ENCODE measurements at regions not wholly inside any gene's neighbourhood (a gene's known extent, or its start where the extent isn't known, plus 50 kb on each side); places are given as distances from the start of the nearest gene placed in this dataset.
"Not testable (repeated sequence)": the region's sequence is repeated elsewhere in the genome, so short reads cannot be mapped to it uniquely, and the experiment has no call there.

DNA sequence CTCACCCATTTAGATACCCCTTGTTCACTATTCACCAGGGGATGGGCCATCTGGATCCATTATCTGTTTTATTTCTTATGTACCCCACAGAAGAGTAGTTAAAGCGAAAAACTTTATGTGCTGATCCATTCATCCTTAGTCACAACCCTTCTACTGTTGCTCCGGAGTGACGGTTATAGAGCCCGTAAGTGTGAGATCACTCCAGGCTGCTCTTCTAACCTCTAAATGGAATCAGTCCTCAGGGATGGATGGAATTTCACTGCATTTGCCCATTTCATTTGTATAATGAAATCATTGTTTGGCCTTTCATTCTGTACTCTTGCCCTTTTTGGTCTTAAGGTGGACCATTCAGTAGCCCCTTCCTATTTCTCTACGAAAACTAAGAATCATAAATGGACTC lies 409.3 kb upstream of the RUNX1 start:
- in situ Hi-C loops (cut with HindIII; ENCODE audit: low sequenced_read_pairs) = no loop called here

DNA sequence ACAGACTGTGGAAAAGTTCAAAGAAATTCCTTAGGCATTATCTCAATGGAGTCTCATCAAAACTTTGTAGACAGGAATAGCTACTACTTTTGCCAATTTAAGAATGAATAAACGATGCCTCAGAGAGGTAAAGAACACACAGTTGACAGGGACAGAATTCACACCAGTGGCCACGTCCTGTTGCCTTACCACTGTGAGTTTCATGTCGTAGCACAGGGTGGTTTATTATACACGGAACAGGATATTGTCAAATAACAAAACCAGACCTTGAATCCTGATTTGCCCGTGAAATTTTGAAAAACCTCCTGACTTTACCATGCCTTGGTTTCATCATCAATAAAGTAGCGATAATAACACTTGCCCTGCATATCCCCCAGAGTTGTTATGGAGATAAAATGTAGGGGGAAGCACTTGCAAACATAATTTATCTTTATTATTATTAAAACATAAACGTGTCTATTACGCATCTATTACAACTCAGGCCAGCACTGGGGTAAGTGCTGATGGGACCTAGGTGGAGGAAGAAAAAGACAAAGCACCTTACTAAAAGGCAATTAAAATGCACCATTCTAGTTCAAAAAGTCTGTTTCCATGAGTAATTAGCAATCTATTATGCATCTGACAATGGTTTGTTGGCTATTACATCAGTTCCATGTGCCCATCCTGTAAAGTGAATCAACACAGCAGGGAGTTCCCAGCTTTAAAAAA lies 408.1 kb upstream of the RUNX1 start:
- in situ Hi-C loops (cut with HindIII; ENCODE audit: low sequenced_read_pairs) = no loop called here

DNA sequence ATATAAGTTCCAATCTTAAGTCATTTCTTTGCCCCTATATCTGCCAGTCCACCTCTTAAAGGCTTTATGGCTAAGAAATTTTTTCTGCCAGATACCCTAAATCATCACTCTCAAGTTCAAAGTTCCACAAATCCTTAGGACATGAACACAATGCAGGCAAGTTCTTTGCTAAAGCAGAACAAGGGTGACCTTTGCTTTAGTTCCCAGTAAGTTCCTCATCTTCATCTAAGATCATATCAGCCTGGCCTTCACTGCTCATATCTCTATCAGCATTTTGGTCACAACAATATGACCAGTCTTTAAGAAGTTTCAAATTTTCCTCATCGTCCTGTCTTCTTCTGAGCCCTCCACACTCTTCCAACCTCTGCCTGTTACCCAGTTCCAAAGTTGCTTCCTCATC lies 402.2 kb upstream of the RUNX1 start:
- in situ Hi-C loops (cut with HindIII; ENCODE audit: low sequenced_read_pairs) = no loop called here

DNA sequence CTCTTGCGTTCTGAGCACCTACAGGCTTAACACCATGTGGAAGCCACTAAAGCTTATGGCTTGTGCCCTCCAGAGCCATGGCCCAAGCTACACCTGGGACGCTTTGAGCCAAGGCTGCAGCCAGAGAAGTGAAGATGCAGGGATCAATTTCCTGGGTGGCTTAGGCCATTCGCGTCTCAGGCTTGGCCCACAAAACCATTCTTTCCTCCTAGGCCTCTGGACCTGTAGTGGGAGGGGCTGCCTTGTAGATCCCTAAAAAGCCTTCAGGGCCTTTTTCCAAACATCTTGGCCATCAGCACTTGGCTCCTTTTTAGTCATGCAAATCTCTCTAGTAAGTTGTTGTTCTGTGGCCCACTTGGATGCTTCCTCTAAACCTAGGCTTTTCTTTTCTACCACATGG lies 401.7 kb upstream of the RUNX1 start:
- in situ Hi-C loops (cut with HindIII; ENCODE audit: low sequenced_read_pairs) = no loop called here

DNA sequence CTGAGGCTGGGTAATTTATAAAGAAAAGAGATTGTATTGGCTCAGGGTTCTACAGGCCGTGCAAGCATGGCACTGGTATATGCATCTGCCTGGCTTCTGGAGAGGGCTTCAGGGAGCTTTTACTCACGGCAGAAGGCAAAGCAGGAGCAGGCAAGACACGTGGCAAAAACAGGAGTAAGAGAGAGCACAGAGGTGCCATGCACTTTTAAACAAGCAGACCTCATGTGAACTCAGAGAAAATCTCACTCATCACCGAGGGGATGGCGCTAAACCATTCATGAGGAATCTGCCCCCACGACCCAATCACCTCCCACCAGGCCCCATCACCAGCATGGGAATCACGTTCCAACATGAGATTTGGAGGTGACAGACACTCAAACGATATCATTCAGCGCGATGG lies 400.7 kb upstream of the RUNX1 start:
- in situ Hi-C loops (cut with HindIII; ENCODE audit: low sequenced_read_pairs) = no loop called here

DNA sequence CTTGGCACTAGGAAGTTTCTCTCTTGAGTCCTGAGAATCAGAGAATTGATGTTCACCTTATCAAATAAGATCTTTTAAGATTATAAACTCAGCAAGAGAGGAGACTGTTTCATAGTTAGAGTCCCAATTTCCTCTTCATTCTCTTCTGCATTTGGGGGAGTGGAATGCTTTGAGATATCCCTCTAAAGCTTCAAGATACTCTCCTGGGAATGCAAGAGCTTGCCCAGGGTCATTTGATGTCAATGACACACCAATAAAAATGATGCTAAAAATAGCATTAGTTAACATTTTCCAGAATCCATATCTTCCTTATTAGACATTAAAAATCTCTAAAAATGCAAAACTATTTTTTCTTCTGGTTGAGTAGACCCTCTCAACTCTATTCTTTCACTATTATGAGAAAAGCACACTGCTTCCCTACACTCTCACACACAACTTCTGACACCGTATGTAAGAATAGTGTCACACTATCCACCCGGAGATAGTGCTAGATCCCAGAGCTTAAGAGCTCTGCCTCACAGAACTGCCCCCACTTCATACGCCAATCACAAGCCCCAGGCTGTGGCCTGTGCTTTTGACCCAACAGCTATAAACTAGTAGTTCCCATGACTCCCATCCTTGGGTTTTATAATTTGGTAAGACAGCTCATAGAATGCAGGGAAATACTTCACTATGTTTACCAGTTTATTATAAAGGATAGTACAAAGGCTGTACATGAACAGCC lies 399.9 kb upstream of the RUNX1 start:
- in situ Hi-C loops (cut with HindIII; ENCODE audit: low sequenced_read_pairs) = no loop called here

DNA sequence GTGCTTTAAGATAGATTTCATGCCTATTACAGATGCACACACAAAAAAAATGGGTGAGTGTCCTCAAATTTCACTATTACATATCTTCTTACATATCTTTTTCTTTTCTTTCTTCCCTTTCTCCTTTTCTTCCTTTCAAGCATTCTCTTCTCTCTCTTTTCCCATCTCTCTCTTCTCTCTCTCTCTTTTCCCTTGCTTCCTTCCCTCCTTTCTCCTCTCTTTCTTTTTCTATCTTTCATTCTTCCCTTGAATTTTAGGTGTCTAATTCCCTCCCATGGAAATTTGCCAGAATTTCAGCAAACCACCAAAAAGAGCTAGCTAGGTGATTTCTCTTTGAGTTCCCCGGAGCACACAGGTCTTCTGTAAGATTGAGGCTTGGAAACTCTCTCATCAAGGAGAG lies 395.3 kb upstream of the RUNX1 start:
- in situ Hi-C loops (cut with HindIII; ENCODE audit: low sequenced_read_pairs) = no loop called here

DNA sequence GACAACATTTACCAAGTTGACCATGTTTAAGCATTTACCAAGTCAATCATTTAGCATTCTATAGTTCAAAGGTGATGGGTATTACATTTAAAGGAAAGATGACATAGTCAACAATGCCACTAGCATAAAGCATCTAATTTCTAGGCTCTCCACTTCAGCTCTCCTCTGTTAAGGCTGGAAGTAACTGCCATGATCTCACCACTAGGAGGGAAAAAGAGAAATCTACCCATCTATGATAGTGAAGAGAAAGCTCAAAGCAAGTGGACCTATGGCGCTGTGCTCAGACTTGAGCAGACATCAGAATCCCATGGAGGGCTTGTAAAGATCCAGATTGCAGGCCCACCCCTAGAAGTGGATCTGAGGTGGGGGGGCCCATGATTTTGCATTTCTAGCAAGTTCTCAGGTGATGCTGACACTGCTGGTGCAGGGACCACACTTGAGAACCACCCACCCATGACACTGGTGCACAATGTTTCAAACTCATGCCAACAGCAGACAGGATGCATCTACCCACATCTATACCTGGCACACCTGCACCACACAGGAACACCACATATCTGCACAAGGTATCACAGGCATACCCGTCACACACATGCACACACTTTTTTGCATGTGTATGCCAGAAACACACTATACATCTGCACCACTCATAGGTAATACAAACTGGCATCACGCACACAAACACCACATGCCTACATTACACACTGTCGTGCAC lies 392.9 kb upstream of the RUNX1 start:
- in situ Hi-C loops (cut with HindIII; ENCODE audit: low sequenced_read_pairs) = no loop called here

DNA sequence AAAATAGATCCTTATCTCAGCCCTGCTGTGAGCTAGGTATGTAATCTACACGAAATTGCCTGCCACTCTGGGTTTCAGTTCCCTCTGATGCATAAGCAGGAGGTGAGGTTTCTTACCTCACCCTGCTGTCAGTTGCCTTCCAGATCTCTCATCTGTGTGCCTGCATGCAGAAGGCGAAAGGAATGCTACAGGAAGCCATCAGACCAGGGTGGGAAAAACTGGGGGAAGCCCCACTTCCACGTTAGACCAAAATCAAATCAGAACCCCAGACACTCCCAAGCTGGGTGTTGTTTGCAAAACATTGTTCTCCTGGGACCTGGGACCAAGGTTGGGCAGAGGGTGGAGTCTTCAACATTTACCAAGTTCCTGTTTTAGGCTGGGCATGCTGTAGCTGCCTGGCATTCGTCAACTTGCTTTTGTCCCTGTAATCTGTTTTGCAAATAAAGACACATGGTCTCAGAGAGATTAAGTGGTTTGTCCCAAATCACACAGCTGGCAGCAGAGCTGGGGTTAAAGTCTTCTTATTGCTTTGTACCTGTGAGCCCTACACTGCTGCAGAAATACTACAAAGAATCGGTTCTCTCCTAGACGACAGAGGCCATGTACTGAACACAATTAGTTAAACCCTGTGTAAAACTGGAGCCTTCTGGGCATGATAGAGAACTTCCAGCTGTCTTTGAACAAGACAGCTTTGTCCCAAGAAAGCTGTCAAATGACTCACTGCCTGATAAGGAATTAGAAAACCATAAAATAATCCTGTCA lies 389.7 kb upstream of the RUNX1 start:
- in situ Hi-C loops (cut with HindIII; ENCODE audit: low sequenced_read_pairs) = no loop called here

DNA sequence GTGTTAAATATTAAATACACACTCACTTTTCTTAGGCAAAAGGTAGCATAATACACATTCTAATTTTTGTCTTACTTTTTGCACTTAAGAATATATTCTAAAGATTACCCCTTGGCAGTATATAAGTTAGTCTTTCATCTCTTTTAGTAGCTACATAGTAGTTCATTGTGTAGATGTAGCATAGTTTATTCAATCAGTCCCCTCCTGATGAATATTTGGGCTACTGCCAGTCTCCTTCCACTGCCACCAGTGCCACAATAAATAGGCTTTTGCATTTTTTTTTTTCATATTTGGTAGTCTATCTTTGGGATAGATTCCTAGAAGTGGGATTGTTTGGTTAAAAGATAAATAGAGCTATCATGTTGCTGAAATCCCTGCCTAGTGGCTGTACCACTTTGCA lies 388.8 kb upstream of the RUNX1 start:
- in situ Hi-C loops (cut with HindIII; ENCODE audit: low sequenced_read_pairs) = no loop called here

DNA sequence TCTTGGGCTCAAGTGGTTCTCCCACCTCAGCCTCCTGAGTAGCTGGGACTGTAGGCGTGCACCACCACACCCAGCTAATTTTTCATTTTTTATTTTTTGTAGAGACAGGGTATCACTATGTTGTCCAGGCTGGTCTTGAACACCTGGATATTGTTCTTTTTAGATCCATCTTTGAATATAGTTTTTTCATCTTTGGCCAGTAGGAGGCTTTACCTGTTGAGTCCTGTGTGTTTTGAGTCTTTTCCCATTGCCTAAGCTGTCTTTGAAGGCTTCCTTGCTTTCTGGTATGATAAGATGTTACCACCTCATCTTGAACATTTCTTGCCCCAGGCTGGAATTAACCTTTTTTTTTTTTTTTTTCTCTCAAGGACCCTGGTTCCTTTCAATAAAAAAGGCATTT lies 387.8 kb upstream of the RUNX1 start:
- in situ Hi-C loops (cut with HindIII; ENCODE audit: low sequenced_read_pairs) = no loop called here

DNA sequence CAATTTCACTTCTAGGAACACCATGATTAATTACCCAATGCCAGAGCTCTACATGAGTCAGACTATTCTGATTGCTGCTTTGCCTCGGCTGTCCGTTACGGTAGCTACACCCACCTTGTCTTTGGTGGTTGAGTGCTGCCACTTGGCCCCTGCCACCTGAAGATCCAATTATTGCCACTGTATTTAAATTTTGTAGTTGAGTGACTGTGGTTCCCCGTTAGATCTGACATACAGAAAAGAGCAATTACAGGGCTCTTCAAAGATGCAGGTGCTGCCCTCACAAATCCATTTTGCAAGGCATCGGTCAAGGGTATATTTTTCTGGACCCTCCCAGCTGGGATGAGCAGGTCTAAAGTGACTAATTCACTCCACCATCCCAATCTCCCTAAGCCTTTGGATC lies 383.5 kb upstream of the RUNX1 start:
- in situ Hi-C loops (cut with HindIII; ENCODE audit: low sequenced_read_pairs) = not testable (repeated sequence)

DNA sequence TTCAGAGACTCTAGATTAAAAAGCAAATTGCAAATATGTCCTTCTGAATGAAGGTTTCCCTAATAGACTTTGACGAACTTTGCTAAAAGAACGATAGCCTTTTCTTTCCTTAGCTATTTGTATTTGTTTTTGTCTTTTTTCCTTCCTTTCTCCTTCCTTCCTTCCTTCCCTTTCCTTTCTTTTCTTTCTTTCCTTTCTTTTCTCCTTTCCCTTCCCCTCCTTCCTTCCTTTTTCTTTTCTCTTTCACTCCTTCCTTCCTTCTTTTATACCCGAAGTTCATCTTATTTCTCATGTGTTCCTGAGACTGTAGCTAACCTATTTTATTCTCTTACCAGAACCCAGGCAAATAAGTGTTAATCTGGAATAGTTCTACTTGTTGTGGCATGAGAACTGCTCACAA lies 381.2 kb upstream of the RUNX1 start:
- in situ Hi-C loops (cut with HindIII; ENCODE audit: low sequenced_read_pairs) = no loop called here

DNA sequence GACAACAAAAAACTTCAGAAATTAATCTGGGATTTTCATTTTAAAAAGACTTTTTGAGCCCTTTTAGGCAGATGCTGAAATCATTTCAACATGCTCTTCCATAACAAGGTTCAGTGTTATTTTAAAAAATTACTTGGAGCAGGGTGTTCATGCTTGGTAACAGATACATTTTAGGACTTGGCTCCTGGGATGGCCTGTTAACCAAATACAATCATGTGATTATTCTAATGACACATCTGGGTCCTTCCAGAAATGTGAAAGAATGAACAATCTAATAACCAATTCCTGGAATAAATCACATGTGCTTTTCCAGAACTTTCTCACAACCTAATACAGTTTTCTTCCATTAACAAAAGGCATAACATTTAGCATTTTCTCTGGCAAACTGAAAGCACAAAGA lies 379.8 kb upstream of the RUNX1 start:
- in situ Hi-C loops (cut with HindIII; ENCODE audit: low sequenced_read_pairs) = no loop called here

DNA sequence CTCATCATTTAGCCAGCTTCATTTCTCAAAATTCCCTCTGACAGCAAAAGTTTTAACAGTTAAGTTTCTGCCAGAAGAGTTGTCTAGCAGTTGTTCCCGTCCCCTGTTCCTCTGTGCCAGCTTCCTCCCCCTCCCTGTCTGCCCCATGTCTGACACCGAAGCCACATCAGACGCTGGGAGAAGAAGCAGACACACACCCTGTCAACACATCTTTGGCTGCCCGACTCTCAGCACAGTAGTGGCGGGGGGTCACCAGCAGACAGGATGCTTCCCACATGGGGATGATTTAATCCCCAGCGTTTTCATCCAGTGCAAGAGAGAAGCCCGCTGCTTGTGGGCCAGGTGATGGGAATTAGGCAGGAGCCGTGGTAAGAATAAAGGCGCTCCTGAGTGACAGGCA lies 379.4 kb upstream of the RUNX1 start:
- in situ Hi-C loops (cut with HindIII; ENCODE audit: low sequenced_read_pairs) = no loop called here

DNA sequence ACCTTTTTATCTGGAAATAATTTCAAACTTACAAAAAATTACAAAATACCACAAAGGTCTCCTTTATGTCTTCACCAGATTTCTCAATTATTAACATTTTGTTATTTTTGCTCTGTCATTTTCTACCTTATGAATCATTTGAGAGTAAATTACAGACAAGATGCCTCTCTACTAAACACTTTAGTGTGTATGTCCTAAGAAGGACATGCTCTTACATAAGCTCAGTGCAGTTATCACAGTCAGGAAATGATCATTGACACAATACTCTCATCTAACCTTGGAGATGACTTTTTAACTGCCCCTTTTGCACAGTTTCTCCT lies 378.9 kb upstream of the RUNX1 start:
- in situ Hi-C loops (cut with HindIII; ENCODE audit: low sequenced_read_pairs) = no loop called here

DNA sequence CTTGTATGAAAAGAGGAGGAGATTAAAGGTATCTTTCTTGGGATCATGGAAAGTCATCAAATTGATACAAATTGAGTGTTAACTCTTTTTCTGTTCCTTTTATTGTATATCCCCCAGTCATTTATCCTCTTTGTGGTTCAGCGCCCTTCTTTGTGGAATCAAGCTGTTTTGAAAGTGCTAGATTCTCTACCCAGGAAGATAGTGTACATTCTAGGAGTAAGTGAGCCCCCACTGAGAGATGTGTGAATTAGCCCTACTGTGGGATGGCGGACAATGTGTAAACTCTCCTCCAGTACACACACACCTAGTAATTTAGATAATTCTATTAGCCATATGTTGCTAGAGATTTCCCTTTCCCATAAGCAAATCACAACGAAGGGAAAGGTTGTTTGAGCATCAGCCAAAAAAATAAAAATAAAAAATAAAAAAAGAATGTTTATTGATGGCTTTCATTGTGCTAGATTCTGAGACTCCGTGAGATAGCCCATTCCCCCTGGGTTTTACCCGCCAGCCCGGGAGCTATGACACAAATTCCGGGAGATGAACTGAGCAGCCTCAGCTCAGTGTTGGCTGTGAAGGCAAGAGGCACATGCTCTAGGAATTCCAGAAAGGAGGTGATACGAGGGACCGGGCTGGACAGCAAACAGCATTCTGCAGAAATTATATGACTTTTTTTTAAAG lies 378.4 kb upstream of the RUNX1 start:
- in situ Hi-C loops (cut with HindIII; ENCODE audit: low sequenced_read_pairs) = no loop called here

DNA sequence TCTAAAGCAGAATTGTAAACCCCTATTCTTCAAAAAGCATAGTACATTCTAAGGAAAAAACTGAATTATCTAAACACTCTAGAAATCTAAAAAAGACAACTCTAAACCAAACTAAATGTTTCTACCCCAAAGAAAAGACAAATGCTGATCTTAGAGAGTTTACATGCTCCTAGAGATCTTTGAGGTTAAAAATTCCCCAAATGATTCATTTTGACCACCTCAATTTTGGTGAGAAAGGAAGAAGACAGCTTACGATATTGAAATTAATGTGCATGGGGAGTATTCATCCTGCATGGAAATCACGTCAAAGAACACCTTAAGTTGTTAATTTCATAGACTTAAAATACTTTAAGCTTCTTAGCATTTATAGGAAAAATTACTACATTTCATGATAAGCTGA lies 377.8 kb upstream of the RUNX1 start:
- in situ Hi-C loops (cut with HindIII; ENCODE audit: low sequenced_read_pairs) = no loop called here

DNA sequence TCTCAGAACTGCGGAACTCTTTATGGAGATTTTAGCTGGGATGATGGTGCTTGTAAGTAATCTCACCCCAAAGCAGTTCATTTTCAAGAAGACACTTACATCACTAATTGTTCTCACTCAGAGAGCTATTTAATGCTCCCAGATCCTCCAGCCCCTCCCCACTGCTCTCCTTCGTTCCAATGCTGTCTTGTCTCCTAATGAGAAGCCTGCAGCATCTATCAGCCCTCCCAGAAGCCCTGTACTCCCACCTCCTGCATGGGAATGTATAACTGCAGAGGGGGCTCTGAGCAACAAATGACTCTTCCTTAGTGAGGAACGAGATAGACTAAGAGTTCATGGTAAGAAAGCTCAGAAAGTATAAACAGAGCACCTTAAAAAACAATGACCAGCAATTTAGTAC lies 377.4 kb upstream of the RUNX1 start:
- in situ Hi-C loops (cut with HindIII; ENCODE audit: low sequenced_read_pairs) = no loop called here

DNA sequence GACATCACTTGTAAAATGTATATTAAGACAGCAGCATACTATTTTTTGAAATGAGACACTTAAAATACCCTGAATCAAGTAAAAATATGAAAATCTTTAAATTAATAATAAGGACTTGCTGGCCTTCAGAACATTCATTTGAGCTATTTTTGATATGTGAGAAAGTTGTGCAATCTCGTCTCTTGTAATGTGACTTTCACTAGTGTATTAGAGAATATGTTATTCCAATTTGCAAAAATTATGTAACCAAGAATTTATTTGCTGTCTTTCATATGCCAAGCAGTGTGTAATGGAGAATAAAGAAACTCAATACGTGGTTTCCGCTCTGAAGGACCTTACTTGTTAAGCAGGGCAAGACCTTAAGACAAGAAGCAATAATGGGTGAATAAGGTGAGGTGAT lies 375.0 kb upstream of the RUNX1 start:
- in situ Hi-C loops (cut with HindIII; ENCODE audit: low sequenced_read_pairs) = no loop called here

DNA sequence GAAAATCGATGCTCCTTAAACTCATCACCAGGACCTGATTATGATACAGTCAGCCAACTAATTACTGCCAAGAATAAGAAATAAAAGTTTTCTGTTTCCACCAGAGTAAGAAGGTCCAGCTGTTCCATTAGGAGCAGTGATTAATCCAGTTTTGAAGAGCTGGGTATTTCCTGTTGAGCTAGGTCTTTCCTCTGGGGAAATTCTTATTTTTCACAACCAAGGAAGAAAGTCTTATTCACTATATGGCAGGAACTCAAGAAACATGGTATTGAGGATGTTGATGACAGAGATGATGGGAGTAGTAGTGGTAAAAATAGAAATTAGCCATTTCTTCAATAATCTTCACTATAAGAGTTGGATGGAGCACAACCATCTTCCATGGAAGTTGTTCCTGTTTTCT lies 374.6 kb upstream of the RUNX1 start:
- in situ Hi-C loops (cut with HindIII; ENCODE audit: low sequenced_read_pairs) = no loop called here
